ENCODE measurements at regions not wholly inside any gene's neighbourhood (a gene's known extent, or its start where the extent isn't known, plus 50 kb on each side); places are given as distances from the start of the nearest gene placed in this dataset.

DNA sequence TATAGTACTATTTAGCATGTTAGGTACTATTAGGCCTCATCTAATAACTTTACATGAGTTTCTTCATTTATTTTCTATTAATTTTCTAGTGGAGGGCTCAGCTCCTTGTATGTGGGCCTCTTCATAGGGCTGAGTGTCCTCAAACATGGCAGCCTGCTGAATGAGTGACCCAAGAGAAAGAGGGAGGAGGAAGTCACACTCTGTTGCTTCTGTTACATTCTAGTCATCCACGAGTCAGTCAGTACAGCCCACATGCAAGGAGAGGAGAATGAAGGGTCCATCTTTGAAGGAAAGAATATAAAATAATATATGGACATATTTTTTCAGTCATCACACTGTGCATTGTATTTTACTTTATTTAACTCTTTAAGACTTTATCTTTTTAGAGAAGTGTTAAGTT lies 66.6 kb upstream of the NR3C1 start (continued):
- no peak for TF ChIP-seq TCF12 (IDR thresholded peaks at IDR 0.05; ENCODE audit: low read depth, low read length)
- TF ChIP-seq, protein P1, sequence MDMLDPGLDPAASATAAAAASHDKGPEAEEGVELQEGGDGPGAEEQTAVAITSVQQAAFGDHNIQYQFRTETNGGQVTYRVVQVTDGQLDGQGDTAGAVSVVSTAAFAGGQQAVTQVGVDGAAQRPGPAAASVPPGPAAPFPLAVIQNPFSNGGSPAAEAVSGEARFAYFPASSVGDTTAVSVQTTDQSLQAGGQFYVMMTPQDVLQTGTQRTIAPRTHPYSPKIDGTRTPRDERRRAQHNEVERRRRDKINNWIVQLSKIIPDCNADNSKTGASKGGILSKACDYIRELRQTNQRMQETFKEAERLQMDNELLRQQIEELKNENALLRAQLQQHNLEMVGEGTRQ (IDR thresholded peaks at IDR 0.05; ENCODE audit: low read length), result no peak
- no peak for TF ChIP-seq ZNF274 (IDR thresholded peaks at IDR 0.05; ENCODE audit: borderline replicate concordance, extremely low read depth, low read length)
- no peak for TF ChIP-seq SIN3A (conservative IDR thresholded peaks at IDR 0.05 in 1 of 2, IDR thresholded peaks at IDR 0.05 in 1 of 2; ENCODE audit: low read depth in 1 of 2, low read length in 2 of 2)
